Esophagus squamous epithelium (tissue), 4 donors: ENCODE measurements at regions not wholly inside any gene's neighbourhood (a gene's known extent, or its start where the extent isn't known, plus 50 kb on each side); places are given as distances from the start of the nearest gene placed in this dataset.

Source experiments
- POLR2A ChIP-seq, 4 donors: fragments of 450-650 bp; IDR thresholded peaks; one replicate each; pipeline ENCODE4 v1.6.1; 2017; ENCODE audit warnings: antibody characterized with exemption in 4 of 4, mild to moderate bottlenecking in 4 of 4, moderate library complexity in 3 of 4
- TF ChIP-seq, protein P1 (sequence below), 6 experiments: fragments of 450-650 bp in 4 of 6; fragments of 200-600 bp in 2 of 6; sonication (generic) in 2 of 6; IDR thresholded peaks; one replicate each; pipeline ENCODE4 v1.5.1; 2016 to 2019; ENCODE audit warnings: antibody characterized with exemption in 6 of 6, mild to moderate bottlenecking in 4 of 6, moderate library complexity in 4 of 6

- TF ChIP-seq, protein P1, sequence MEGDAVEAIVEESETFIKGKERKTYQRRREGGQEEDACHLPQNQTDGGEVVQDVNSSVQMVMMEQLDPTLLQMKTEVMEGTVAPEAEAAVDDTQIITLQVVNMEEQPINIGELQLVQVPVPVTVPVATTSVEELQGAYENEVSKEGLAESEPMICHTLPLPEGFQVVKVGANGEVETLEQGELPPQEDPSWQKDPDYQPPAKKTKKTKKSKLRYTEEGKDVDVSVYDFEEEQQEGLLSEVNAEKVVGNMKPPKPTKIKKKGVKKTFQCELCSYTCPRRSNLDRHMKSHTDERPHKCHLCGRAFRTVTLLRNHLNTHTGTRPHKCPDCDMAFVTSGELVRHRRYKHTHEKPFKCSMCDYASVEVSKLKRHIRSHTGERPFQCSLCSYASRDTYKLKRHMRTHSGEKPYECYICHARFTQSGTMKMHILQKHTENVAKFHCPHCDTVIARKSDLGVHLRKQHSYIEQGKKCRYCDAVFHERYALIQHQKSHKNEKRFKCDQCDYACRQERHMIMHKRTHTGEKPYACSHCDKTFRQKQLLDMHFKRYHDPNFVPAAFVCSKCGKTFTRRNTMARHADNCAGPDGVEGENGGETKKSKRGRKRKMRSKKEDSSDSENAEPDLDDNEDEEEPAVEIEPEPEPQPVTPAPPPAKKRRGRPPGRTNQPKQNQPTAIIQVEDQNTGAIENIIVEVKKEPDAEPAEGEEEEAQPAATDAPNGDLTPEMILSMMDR (IDR thresholded peaks at IDR 0.05) = no peak
- no peak for TF ChIP-seq POLR2A (IDR thresholded peaks at IDR 0.05)
Observed at GRCh38 chr4:84342161-84342560, 156.9 kb downstream of the NKX6-1 start.
